ENCODE measurements at regions not wholly inside any gene's neighbourhood (a gene's known extent, or its start where the extent isn't known, plus 50 kb on each side); places are given as distances from the start of the nearest gene placed in this dataset.

GRCh38 chr5:84590629-84591028 is 205.9 kb upstream of the EDIL3 start:
- no peak for DNase-seq

DNA sequence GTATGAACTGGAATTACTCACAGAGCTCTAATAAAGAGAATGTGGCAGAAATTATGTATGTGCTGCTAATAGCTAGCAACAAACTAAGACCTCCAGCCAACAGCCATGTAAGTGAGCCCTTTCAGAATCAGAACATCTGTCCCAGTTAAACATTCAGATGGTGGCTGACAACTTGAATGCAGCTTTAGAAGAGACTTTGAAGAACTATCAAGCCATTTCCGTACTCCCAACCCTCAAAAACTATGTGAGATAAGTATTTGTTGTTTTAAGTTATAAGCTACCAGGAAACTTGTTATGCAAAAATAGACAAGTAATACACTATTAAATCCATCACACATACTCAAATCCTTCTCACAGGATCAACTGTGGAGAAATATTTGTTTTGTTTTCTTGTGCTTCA is 205.2 kb upstream of the EDIL3 start:
- no peak for DNase-seq

- DNase-seq, result no peak
Observed at GRCh38 chr5:84585218-84585617, 200.5 kb upstream of the EDIL3 start.

DNA sequence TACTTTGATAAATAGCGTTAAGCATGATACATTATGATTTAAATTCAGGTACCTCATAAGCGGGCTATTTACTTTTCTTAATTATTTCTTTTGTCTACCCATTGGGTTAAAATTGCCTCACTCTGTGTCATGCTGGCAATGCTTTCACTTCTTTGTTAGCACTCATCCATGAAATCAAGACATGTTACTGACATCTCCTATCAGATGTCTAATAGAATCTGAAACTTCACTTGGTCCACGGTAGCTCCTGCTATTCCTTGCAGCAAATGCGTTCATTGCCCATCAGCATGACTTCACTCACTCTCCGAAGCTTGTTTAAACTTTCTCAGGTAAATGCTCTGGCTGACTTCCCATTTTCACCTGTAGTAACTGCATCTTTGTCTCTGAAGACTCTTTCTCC is 193.5 kb upstream of the EDIL3 start:
- no peak for DNase-seq

- no peak for DNase-seq
Observed at GRCh38 chr5:84573017-84573712, 188.5 kb upstream of the EDIL3 start.

- DNase-seq, result no peak
Observed at GRCh38 chr5:84569307-84569706, 184.6 kb upstream of the EDIL3 start.

GRCh38 chr5:84568171-84568570 is 183.5 kb upstream of the EDIL3 start:
- DNase-seq, result no peak

GRCh38 chr5:84565866-84566265 is 181.2 kb upstream of the EDIL3 start:
- DNase-seq, result no peak

DNA sequence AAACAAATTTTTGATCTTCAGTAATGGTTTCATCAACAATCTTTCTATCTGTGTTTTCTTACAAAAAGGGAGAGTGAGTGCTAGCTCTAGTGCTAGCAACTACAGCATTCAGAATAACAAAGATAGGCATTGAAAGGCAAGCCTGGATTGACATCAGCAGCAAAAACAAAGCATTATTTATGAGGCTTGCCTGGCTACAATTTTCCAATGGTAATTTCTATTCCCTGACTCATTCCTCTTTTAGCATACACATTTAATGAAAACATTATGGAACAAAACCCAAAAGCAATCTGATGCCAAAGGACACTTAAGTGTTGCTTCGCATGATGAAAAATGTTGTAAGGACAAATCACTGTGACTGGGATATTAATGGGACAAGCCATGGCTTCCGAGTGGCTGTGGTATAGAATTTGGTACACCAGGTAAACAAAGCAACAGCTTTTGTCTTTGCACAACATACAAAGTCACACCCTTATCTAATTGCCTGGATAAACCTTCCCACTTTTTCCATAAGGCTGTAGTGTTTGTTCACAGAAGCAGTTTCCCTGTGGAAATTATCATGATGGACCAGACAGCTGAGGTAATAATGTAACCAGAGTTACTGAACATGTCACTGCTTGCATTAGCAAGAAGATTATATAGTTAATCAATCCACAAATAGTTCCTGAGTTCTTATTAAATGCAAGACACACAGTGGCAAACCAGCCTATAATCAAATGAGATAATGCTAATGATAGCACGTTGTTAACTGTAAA is 179.8 kb upstream of the EDIL3 start:
- DNase-seq, result peak; percentile 7 to 15

DNA sequence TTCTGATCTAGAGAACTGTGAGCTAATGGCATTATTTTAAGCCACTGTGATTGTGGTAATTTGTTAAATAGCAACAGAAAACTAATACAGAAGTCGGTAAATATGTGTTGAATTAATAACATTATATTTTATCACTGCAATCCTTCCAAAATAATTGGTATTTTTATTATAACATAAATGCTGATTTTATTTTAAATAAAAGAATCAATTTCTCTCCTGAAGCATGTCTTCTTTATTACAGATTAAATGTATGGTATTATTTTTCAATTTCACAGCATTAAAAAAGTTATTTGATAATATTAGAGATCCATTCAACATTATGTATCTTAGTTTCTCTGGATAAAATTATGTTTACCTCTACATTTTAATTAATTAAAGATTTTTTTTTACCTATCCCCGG is 165.5 kb upstream of the EDIL3 start:
- no peak for DNase-seq

DNA sequence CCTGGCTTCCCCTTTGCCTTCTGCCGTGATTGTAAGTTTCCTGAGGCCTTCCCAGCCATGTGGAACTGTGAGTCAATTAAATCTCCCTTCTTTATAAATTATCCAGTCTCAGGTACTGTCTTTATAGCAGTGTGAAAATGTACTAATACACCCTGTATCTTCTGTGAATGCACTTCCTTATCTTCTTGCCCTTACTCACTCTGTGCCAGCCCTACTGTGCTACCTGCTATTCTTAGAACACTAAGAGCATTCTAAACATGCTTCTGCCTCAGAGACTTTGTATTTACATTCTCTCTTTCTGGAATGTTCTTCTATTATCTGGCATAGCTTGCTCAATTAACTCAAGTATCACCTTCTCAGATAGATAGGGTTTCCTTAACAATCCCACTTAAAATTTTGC is 164.4 kb upstream of the EDIL3 start:
- DNase-seq, result no peak

DNA sequence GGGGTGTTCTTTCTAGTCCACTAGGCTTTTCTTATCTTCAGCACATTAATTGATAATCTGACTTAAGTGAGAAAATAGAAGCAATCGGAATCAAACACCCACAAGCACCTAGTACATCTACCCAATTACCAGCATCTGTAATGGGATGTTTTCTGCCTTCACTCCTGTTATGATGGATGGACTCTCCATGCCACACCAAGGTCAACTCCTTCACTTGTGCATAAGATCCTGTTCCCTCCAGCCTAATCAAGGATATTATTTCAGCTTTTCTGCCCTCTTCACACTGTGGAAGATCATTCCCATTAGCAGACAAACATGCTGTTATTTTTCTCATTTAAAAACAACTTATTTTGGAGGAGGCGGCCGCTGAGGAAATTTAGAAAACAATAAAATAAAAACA is 162.0 kb upstream of the EDIL3 start:
- DNase-seq, result no peak

DNA sequence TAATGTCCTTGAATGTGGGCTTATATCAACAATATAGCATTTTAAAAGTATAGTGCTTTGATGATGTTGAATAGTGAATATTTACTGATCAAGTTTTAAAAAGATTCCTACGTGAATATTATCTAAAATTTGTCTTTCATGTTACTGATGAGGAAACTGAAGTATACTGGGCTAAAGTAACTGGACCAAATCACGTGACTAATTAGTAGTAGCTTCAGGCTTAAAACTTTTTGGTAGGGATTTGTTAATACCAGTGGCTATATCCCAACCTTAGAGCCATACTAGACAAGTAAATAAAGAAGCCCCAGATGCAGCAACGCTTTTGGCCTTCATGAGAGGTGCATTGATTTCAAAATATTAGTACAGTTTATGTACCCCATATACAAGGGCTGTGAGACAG is 152.1 kb upstream of the EDIL3 start:
- no peak for DNase-seq

- no peak for DNase-seq
Observed at GRCh38 chr5:84535281-84535680, 150.6 kb upstream of the EDIL3 start.

GRCh38 chr5:84524491-84524890 is 139.8 kb upstream of the EDIL3 start:
- DNase-seq, result no peak

GRCh38 chr5:84518862-84519261 is 134.2 kb upstream of the EDIL3 start:
- no peak for DNase-seq

DNA sequence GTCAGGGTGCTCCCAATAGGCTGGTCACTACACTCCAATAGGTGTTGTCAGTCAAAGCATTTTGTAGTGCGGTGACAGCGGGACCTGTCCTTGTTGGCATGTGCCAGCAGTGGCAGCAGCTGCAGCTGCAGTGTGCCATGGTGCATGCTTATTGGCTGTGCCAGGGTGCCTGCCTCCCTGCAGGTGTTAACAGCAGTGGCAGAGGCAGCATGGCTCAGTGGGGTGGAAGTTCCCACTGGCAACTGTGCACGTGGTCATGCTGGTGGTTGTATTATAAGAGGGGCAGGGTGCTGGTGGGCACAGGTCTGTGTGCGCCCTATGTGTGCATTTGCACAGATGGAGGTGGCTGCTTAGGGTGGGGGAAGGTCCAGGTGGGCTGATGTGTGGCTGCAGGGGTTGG is 133.7 kb upstream of the EDIL3 start:
- DNase-seq, result no peak

- peak in 1 of 2 experiments; percentile 14 for DNase-seq
Observed at GRCh38 chr5:84506625-84507024, 121.9 kb upstream of the EDIL3 start.

DNA sequence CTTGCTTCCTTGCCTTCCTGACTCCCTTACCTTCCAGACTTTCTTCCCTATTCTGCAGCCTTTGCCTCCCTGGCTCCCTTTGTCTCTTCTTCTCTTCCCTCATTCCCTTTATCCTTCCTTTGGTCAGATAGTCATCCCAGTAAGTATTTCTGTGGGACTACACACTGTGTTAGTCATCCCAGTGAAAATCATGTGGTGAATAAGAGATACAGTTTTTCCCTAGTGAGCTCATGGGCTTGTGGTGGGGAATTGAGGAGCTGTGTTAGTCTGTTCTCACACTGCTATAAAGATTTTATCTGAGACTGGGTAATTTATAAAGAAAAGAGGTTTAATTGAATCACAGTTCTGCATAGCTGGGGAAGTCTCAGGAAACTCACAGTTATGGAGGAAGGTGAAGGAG is 109.8 kb upstream of the EDIL3 start:
- no peak for DNase-seq

DNA sequence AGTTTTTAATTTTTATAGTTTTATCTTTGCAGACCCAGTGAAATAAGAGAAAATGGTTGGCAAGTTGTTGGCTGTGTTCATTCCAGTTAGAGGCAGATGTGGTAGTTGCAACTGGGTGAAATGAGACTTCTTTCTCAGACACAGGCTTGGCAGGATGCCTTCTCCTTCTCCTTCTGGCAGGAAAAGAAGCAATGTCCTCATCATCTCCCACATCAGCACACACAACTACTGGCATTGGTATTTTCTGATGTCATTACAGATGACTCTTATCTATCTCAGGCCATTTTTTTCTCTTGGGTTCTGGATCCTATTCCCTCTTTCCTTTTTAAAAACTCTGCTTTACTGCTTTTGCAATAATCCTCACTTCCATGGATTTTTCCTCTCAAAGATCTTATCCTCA is 103.3 kb upstream of the EDIL3 start:
- DNase-seq, result no peak

GRCh38 chr5:84480873-84481637 is 96.4 kb upstream of the EDIL3 start:
- no peak for DNase-seq

DNA sequence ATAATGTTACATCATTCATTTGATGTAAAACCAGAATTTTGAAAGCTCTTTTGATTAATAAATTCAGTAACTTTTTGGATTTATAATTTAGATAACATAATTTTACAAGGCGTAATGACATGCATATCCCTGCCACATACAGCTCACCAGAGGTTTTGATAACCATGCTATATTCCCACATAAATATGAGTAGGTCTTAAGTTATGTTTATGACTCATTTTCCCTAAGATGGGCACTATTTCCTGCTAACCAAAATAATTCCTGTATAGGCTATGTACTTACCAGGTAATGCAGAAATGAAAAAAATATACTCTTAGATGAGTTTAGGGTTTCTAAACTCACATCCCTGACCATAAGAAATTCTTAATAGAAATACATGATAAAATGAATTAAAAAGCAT is 93.9 kb upstream of the EDIL3 start:
- DNase-seq, result no peak

- DNase-seq, result no peak
Observed at GRCh38 chr5:84477485-84477884, 92.8 kb upstream of the EDIL3 start.

GRCh38 chr5:84474126-84474525 is 89.4 kb upstream of the EDIL3 start:
- no peak for DNase-seq
